Transverse colon (tissue), 4 donors: ENCODE measurements at regions not wholly inside any gene's neighbourhood (a gene's known extent, or its start where the extent isn't known, plus 50 kb on each side); places are given as distances from the start of the nearest gene placed in this dataset.

Experiments used
- DNase-seq: peaks from one replicate; pipeline ENCODE4 v3.0.0-alpha.2; 2019
- H3K27ac ChIP-seq, 4 donors: fragments of 200-600 bp; sonication (generic); 2 replicates each; pipeline ENCODE4 v1.5.1; 2016 to 2018; ENCODE audit warnings: inconsistent platforms in 4 of 4
- H3K27me3 ChIP-seq: fragments of 200-600 bp; sonication (generic); 2 replicates; pipeline ENCODE4 v1.5.1; 2017; ENCODE audit warnings: inconsistent platforms
- H3K36me3 ChIP-seq, 4 donors: fragments of 200-600 bp; sonication (generic); 2 replicates each; pipeline ENCODE4 v1.5.1; 2017 to 2019; ENCODE audit warnings: inconsistent platforms in 4 of 4
- H3K4me1 ChIP-seq, 4 donors: fragments of 200-600 bp; sonication (generic); 2 replicates each; pipeline ENCODE4 v1.5.1; 2017 to 2020; ENCODE audit warnings: inconsistent platforms in 4 of 4
- H3K4me3 ChIP-seq, 4 donors: fragments of 200-600 bp; sonication (generic); 1 replicate in 1 of 4; 2 replicates in 3 of 4; pipeline versions ENCODE4 v1.5.1 to v1.6.1; 2017 to 2019; ENCODE audit warnings: inconsistent platforms in 4 of 4
- H3K9me3 ChIP-seq, 2 donors: fragments of 200-600 bp; sonication (generic); 2 replicates each; pipeline ENCODE4 v1.5.1; 2017 to 2019; ENCODE audit warnings: inconsistent platforms in 2 of 2
- EP300 ChIP-seq: sonication (generic); formaldehyde crosslinking; IDR thresholded peaks from one replicate; pipeline ENCODE4 v1.6.1; 2017; ENCODE audit warnings: antibody characterized with exemption, low read depth
- POLR2A ChIP-seq: fragments of 450-650 bp; IDR thresholded peaks from one replicate; pipeline ENCODE4 v1.6.1; 2016; ENCODE audit warnings: antibody characterized with exemption, mild to moderate bottlenecking, moderate library complexity
- POLR2AphosphoS5 ChIP-seq, 3 donors: sonication (generic); formaldehyde crosslinking; IDR thresholded peaks; one replicate each; pipeline ENCODE4 v1.6.1; 2016; ENCODE audit warnings: antibody characterized with exemption in 3 of 3
- WGBS, 2 donors: methylation state at CpG; one replicate each; pipeline ENCODE4 v1.1.5; 2018; ENCODE audit warnings: low coverage in 1 of 2; 5-methylcytosine and 5-hydroxymethylcytosine counted together
- in situ Hi-C, 4 donors: fragments of 200-750 bp; cut with MboI; loops; one replicate each; pipeline versions ENCODE4 v1.15.0 to v1.15.1; 2017; ENCODE audit warnings: low sequenced_read_pairs in 3 of 4, low pct_ligation_motif_present in 1 of 4, low pct_unique_long_range_greater_than_20kb in 1 of 4
- intact Hi-C: fragments of 100-400 bp; cut with DNase I; formaldehyde crosslinking; loops from one replicate; pipeline ENCODE4 v1.15.1; 2023; ENCODE audit warnings: low total_unique reads
- TF ChIP-seq, protein P1 (sequence below), 5 experiments: fragments of 200-600 bp in 3 of 5; fragments of 450-650 bp in 2 of 5; sonication (generic) in 3 of 5; IDR thresholded peaks; 1 replicate in 2 of 5; 2 replicates in 3 of 5; pipeline ENCODE4 v1.5.1; 2016 to 2017; ENCODE audit warnings: antibody characterized with exemption in 5 of 5, inconsistent platforms in 3 of 5, mild to moderate bottlenecking in 2 of 5, moderate library complexity in 1 of 5

DNA sequence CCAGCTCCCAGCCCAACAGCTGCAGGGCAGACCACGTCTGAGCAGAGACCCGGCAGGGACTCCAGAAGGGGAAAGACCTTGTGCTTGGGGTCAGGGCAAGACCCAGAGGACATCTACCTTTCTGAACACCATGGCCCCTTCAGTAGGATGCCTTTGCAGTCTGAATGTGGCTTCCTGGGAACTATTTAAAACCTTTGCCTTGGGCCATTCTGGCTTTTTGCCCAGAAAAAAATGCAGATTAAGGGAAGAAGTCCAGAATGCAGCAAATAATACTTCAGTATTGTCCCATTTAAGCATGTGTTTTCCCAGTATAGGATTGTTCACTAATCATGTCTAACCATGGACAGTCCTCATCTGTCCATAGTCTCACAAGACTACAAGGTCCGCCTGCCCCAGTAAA, 67.5 kb upstream of the ERCC6L2 start:
- TF ChIP-seq POLR2AphosphoS5 (IDR thresholded peaks at IDR 0.05) (no peak), POLR2A (no peak), EP300 (no peak)
- TF ChIP-seq, protein P1, sequence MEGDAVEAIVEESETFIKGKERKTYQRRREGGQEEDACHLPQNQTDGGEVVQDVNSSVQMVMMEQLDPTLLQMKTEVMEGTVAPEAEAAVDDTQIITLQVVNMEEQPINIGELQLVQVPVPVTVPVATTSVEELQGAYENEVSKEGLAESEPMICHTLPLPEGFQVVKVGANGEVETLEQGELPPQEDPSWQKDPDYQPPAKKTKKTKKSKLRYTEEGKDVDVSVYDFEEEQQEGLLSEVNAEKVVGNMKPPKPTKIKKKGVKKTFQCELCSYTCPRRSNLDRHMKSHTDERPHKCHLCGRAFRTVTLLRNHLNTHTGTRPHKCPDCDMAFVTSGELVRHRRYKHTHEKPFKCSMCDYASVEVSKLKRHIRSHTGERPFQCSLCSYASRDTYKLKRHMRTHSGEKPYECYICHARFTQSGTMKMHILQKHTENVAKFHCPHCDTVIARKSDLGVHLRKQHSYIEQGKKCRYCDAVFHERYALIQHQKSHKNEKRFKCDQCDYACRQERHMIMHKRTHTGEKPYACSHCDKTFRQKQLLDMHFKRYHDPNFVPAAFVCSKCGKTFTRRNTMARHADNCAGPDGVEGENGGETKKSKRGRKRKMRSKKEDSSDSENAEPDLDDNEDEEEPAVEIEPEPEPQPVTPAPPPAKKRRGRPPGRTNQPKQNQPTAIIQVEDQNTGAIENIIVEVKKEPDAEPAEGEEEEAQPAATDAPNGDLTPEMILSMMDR (IDR thresholded peaks at IDR 0.05), result no peak
- Histone ChIP-seq H3K9me3 (no peaks in the 10 kb centered on the region), H3K4me1 (peaks cover 4 to 7% (median 5%) of the 10 kb centered on the region in 4 donors), H3K4me3 (no peak overlapping the region), H3K27me3 (no peaks in the 10 kb centered on the region), H3K36me3 (no peaks in the 10 kb centered on the region), H3K27ac (peak overlapping the region; percentile 27 to 55 (median 48))
- DNase-seq, result no peak
- in situ Hi-C loops (no loop called here), intact Hi-C loops (no loop called here)
- WGBS, 2 donors, result 74% methylated on average over 3 of the region's 3 CpGs; no CpG with 5 or more reads in 1 of the 2 donors

DNA sequence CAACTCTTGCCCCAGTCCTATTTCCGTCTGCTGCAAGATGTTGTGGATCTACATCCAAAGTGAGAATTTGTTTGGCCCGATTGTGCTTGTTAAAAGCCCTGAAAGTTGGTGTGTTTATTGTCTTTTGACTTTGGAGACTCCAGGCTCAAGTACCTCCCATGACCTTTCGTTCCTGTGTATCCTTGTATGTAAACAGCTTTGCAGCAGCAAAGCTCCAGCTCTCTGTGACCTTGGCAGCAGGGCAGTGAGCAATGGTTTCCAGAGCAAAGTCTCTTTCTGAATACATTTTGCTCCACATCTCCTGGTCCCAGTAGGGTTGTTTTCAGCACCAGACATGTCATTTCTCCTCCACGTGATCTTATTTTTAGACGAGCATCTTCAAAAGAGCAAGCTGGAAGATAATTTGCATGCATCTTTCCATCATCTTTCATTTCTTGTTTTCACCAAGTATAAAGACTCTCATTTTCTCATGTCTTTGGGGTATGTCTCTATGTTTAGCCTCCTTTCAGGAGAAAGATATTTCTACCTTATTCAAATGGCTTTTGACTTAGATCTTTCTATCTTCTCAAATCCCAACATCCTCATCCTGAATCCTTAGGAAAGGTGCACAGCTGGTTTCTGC, 68.1 kb upstream of the ERCC6L2 start:
- peak overlapping the region; percentile 27 to 68 (median 52) for H3K27ac ChIP-seq
- no peaks in the 10 kb centered on the region for H3K27me3 ChIP-seq
- TF ChIP-seq, protein P1 (IDR thresholded peaks at IDR 0.05), result no peak
- peak; percentile 18 to 70 (median 66) for TF ChIP-seq POLR2AphosphoS5 (IDR thresholded peaks at IDR 0.05)
- in situ Hi-C loops, result no loop called here
- no peak overlapping the region for H3K4me3 ChIP-seq
- H3K36me3 ChIP-seq, result no peaks in the 10 kb centered on the region
- no peak for DNase-seq
- intact Hi-C loops, result no loop called here
- H3K4me1 ChIP-seq, result peaks cover 4 to 7% (median 5%) of the 10 kb centered on the region in 4 donors
- WGBS, 2 donors, result 45 to 52% methylated on average over 4 to 5 of the region's 5 CpGs
- H3K9me3 ChIP-seq, result no peaks in the 10 kb centered on the region

DNA sequence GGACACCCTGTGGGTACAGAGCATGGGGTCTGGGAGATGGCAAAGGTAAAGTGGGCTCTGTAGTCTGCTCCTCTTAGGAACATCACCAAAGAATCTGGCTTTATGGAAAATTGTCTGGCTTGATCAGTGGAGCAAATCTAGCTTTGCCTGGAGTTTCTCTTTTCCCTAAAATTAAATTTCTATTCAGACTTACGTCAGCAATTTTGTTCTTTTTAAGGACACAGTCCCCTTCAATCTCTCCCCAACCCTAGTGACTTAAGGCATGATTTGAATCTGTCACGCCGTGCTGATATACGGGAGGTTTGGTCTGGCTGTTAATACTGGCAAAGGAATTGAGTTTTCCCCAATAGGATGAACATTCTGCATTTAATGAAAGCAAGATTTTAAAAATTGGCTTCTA, 72.3 kb upstream of the ERCC6L2 start:
- intact Hi-C loops (no loop called here), in situ Hi-C loops (no loop called here)
- 96 to 100% methylated on average over 1 to 4 of the region's 4 CpGs for WGBS, 2 donors
- no peaks in the 10 kb centered on the region for H3K27me3 ChIP-seq
- peaks cover 4 to 7% (median 5%) of the 10 kb centered on the region in 4 donors for H3K4me1 ChIP-seq
- DNase-seq, result no peak
- TF ChIP-seq, protein P1 (IDR thresholded peaks at IDR 0.05), result no peak
- no peak for TF ChIP-seq POLR2AphosphoS5 (IDR thresholded peaks at IDR 0.05)
- no peak for TF ChIP-seq POLR2A
- no peak for TF ChIP-seq EP300
- H3K27ac ChIP-seq, result no peak overlapping the region
- H3K4me3 ChIP-seq, result no peak overlapping the region
- no peaks in the 10 kb centered on the region for H3K36me3 ChIP-seq
- H3K9me3 ChIP-seq, result no peaks in the 10 kb centered on the region

DNA sequence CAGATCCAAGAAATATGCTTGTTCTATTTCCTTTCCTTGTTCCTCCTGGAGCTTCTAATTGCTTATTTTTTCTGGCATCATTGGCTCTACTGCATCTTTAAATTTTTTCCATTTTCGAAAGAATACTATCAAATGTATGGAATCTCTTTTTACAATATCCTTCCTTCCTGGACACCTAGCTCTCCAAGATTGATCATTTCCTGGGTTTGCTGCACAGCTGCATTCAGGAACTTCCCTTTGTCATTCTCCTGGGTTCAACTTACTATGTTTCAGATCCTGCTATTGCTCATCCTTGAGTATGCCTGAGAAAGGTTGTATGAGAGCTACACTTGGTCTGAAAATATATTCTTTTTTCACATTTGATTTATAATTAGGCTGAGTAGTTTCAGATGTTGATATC, 73.7 kb upstream of the ERCC6L2 start:
- Histone ChIP-seq H3K36me3 (no peaks in the 10 kb centered on the region), H3K27me3 (no peaks in the 10 kb centered on the region), H3K4me3 (no peak overlapping the region), H3K9me3 (no peaks in the 10 kb centered on the region), H3K27ac (no peak overlapping the region), H3K4me1 (peaks cover 0 to 3% (median under 1%) of the 10 kb centered on the region in 4 donors)
- TF ChIP-seq POLR2A (no peak), POLR2AphosphoS5 (IDR thresholded peaks at IDR 0.05) (no peak), EP300 (no peak)
- TF ChIP-seq, protein P1 (IDR thresholded peaks at IDR 0.05), result no peak
- intact Hi-C loops (no loop called here), in situ Hi-C loops (no loop called here)
- WGBS, 2 donors, result 68 to 90% methylated on average over 1 of the region's 1 CpG
- no peak for DNase-seq
